K562 (cell line): ENCODE measurements at regions not wholly inside any gene's neighbourhood (a gene's known extent, or its start where the extent isn't known, plus 50 kb on each side); places are given as distances from the start of the nearest gene placed in this dataset.

Experiments
- ATAC-seq: fragments of 200-7000 bp; cut with Tn5 transposase; 3 replicates; pipeline ENCODE4 v1.9.1; 2020; ENCODE audit warnings: moderate library complexity
- BruUV-seq: library from RNA; stranded (reverse); fragments of 400-500 nt; replicated peaks from 2 replicates; lab custom pipeline; 2021; lab: Mats Ljungman, UMichigan
- CTCF ChIA-PET: fragments of 300-600 bp; formaldehyde crosslinking; extraction: SDS; loops from one replicate; lab custom pipeline; 2021; ENCODE audit warnings: low intra/inter-chr PET ratio; lab: Yijun Ruan, JAX
- POLR2A ChIA-PET: fragments of 300-600, 350-650 bp; sonication (Branson Sonifier 250); formaldehyde crosslinking; extraction: SDS; loops from one replicate; lab custom pipeline; 2021; ENCODE audit warnings: antibody characterized with exemption, inconsistent platforms; lab: Yijun Ruan, JAX
- DNase-seq, 4 experiments: peaks; one replicate each; pipeline versions ENCODE4 v3.0.0 to v3.0.0-alpha.2; 2011 to 2018; ENCODE audit warnings: low spot score in 3 of 4, mixed read lengths in 3 of 4; ENCODE audit errors: extremely low read depth in 1 of 4
- FAIRE-seq: peaks from 2 replicates; lab custom pipeline; 2011; peaks lifted over from hg19 to GRCh38; lab: Jason Lieb, UNC
- H2AFZ ChIP-seq: 2 replicates; pipeline ENCODE4 v1.6.0; 2011; ENCODE audit warnings: low read depth, low read length, control low read depth, inconsistent platforms
- H3K27ac ChIP-seq: fragments of 200-600 bp; 3 replicates; pipeline ENCODE4 v1.8.0; 2011; ENCODE audit warnings: low read depth, mild to moderate bottlenecking, control low read depth, inconsistent platforms, low read length, moderate library complexity, mixed read lengths; ENCODE audit errors: extremely low read depth
- H3K27me3 ChIP-seq, 2 experiments: fragments of 300-600 bp in 1 of 2; 2 replicates in 1 of 2; 3 replicates in 1 of 2; pipeline versions ENCODE4 v1.6.0 to v1.8.0; 2011; ENCODE audit warnings: inconsistent platforms in 2 of 2, low read length in 2 of 2, mild to moderate bottlenecking in 1 of 2, mixed read lengths in 1 of 2, moderate library complexity in 1 of 2; ENCODE audit not compliant: control insufficient read depth in 2 of 2, insufficient read depth in 2 of 2
- H3K36me3 ChIP-seq: fragments of 300-600 bp; 3 replicates; pipeline ENCODE4 v1.8.0; 2011; ENCODE audit warnings: mild to moderate bottlenecking, low read length, inconsistent platforms; ENCODE audit not compliant: control insufficient read depth, insufficient read depth
- H3K4me1 ChIP-seq, 2 experiments: fragments of 200-600 bp in 1 of 2; replicated peaks in 1 of 2; 2 replicates in 1 of 2; 3 replicates in 1 of 2; pipeline versions ENCODE4 v1.5.1 to v1.8.0; 2011; ENCODE audit warnings: inconsistent platforms in 2 of 2, low read length in 2 of 2, mild to moderate bottlenecking in 1 of 2, mixed read lengths in 1 of 2, moderate library complexity in 1 of 2; ENCODE audit not compliant: control insufficient read depth in 2 of 2, insufficient read depth in 2 of 2
- H3K4me2 ChIP-seq: 2 replicates; pipeline ENCODE4 v1.6.1; 2011; ENCODE audit warnings: low read length, control low read depth, inconsistent platforms, mixed read lengths; ENCODE audit not compliant: insufficient read depth
- H3K4me3 ChIP-seq: fragments of 200-600 bp; sonication (generic), shearing (Covaris generic); 2 replicates; pipeline ENCODE4 v1.5.1; 2016; ENCODE audit warnings: control low read depth, inconsistent platforms
- H3K79me2 ChIP-seq: fragments of 200-600 bp; 3 replicates; pipeline ENCODE4 v1.8.0; 2011; ENCODE audit warnings: low read length, inconsistent platforms; ENCODE audit not compliant: control insufficient read depth, insufficient read depth
- H3K9ac ChIP-seq, 2 experiments: 2 replicates each; pipeline versions ENCODE4 v1.6.0 to v1.6.1; 2011; ENCODE audit warnings: low read depth in 2 of 2, low read length in 2 of 2, control low read depth in 1 of 2, inconsistent platforms in 1 of 2, mild to moderate bottlenecking in 1 of 2, mixed read lengths in 1 of 2; ENCODE audit not compliant: insufficient read depth in 1 of 2
- H3K9me1 ChIP-seq: one replicate; pipeline ENCODE4 v1.6.0; 2011; ENCODE audit warnings: inconsistent platforms, mild to moderate bottlenecking, low read length, moderate library complexity; ENCODE audit not compliant: control insufficient read depth, insufficient read depth
- H3K9me3 ChIP-seq: replicated peaks from 2 replicates; pipeline ENCODE4 v1.5.1; 2011; ENCODE audit warnings: low read depth, low read length, inconsistent platforms; ENCODE audit not compliant: control insufficient read depth, insufficient read depth
- H4K20me1 ChIP-seq: replicated peaks from 2 replicates; pipeline ENCODE4 v1.6.1; 2011; ENCODE audit warnings: low read length, inconsistent platforms, mixed read lengths; ENCODE audit not compliant: control insufficient read depth, insufficient read depth
- HNRNPL ChIP-seq: fragments of 200-400 bp; formaldehyde crosslinking; IDR thresholded peaks from 2 replicates; pipeline ENCODE4 v1.6.1; 2017; ENCODE audit warnings: low read depth, mild to moderate bottlenecking, low read length
- PHF20 ChIP-seq: fragments of 450-650 bp; IDR thresholded peaks from 2 replicates; pipeline ENCODE4 v1.6.1; 2018; ENCODE audit not compliant: partially characterized antibody
- TSC22D4 ChIP-seq: fragments of 450-650 bp; IDR thresholded peaks from 2 replicates; pipeline ENCODE4 v1.6.1; 2016; ENCODE audit warnings: missing genetic modification characterization, missing biosample characterization, control low read depth
- ZC3H11A ChIP-seq: IDR thresholded peaks from 2 replicates; pipeline ENCODE4 v1.6.1; 2012; ENCODE audit warnings: low read depth, low read length, improper control_type of control experiment
- WGBS: fragments of 100-300 bp; shearing (Covaris generic); methylation state at CpG from one replicate; pipeline ENCODE4 v1.1.6; 2016; ENCODE audit warnings: low coverage, mixed read lengths; ENCODE audit not compliant: insufficient coverage; ENCODE audit errors: missing lambda C conversion rate; 5-methylcytosine and 5-hydroxymethylcytosine counted together
- in situ Hi-C: fragments of 300-500 bp; cut with MboI; formaldehyde crosslinking; loops from 4 replicates; pipeline ENCODE4 v1.15.0; 2018; ENCODE audit warnings: inconsistent platforms, mixed read lengths
- intact Hi-C: fragments of 100-400 bp; cut with micrococcal nuclease; formaldehyde crosslinking; loops from 2 replicates; pipeline ENCODE4 v1.14.2; 2022
- TF ChIP-seq, protein P1 (sequence below): fragments of 200-800 bp; sonication (Bioruptor generic); IDR thresholded peaks from 2 replicates; pipeline ENCODE4 v1.6.1; 2017; ENCODE audit warnings: missing genetic modification characterization, missing compliant biosample characterization

DNA sequence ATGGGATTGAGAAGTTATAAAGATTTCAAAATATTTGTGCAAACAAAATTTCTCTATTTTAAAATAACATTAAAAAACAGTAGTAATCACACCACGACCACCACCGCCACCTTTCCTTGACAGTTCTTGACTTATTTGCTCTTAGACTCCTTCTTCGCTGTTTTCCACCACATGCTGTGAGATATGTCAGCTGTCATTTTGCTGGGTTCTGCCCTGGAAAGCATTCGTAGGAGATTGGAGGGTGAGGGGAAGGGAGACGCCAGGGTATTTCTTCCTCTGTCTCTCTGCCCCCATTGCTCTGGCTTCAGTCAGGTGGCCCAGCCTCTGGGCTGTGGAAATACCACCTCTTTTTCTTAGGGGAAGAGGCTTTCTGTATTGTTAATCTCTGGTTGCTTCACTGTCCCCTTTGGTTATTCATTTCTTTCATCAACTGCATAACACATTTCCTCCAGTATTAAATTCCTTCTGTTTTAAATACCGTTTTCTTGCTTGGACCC lies 186.2 kb downstream of the NEDD1 start:
- H3K79me2 ChIP-seq: no peaks in the 10 kb centered on the region
- H3K27me3 ChIP-seq: no peaks in the 10 kb centered on the region
- no peak overlapping the region for H3K27ac ChIP-seq
- no peak overlapping the region for H3K4me3 ChIP-seq
- DNase-seq: no peak
- POLR2A ChIA-PET: no interaction called here
- no peaks in the 10 kb centered on the region for H3K4me1 ChIP-seq
- WGBS: 3% methylated on average over 6 of the region's 6 CpGs
- no peaks in the 10 kb centered on the region for H3K9me1 ChIP-seq
- H2AFZ ChIP-seq: no peak overlapping the region
- BruUV-seq: no TSS peak
- H3K9me3 ChIP-seq: no peaks in the 10 kb centered on the region
- no peak overlapping the region for H3K4me2 ChIP-seq
- no peak for ATAC-seq
- H3K9ac ChIP-seq: no peak overlapping the region
- H3K36me3 ChIP-seq: no peaks in the 10 kb centered on the region
- no peak for FAIRE-seq
- intact Hi-C loops (no loop called here), in situ Hi-C loops (no loop called here)
- TF ChIP-seq PHF20: no peak
- TF ChIP-seq, protein P1, sequence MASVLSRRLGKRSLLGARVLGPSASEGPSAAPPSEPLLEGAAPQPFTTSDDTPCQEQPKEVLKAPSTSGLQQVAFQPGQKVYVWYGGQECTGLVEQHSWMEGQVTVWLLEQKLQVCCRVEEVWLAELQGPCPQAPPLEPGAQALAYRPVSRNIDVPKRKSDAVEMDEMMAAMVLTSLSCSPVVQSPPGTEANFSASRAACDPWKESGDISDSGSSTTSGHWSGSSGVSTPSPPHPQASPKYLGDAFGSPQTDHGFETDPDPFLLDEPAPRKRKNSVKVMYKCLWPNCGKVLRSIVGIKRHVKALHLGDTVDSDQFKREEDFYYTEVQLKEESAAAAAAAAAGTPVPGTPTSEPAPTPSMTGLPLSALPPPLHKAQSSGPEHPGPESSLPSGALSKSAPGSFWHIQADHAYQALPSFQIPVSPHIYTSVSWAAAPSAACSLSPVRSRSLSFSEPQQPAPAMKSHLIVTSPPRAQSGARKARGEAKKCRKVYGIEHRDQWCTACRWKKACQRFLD (CRISPR knock-in tag): no peak
- no peak for TF ChIP-seq HNRNPL
- TF ChIP-seq ZC3H11A: no peak
- no peak for TF ChIP-seq TSC22D4 (tag)
- CTCF ChIA-PET: no interaction called here
- no peaks in the 10 kb centered on the region for H4K20me1 ChIP-seq
